H9 (cell line): ENCODE measurements at regions not wholly inside any gene's neighbourhood (a gene's known extent, or its start where the extent isn't known, plus 50 kb on each side); places are given as distances from the start of the nearest gene placed in this dataset.

Source experiments
- DNase-seq: peaks from one replicate; pipeline ENCODE4 v3.0.0-alpha.2; 2017
- H2AFZ ChIP-seq: one replicate; pipeline ENCODE4 v1.6.1; 2013; ENCODE audit warnings: mild to moderate bottlenecking, low read length, control low read depth, moderate library complexity
- H2AK5ac ChIP-seq: 2 replicates; pipeline ENCODE4 v1.6.1; 2013; ENCODE audit warnings: low read length, control low read depth, mixed read lengths; ENCODE audit not compliant: insufficient read length
- H2BK120ac ChIP-seq: one replicate; pipeline ENCODE4 v1.6.1; 2013; ENCODE audit warnings: low read depth, mild to moderate bottlenecking, low read length, control low read depth, inconsistent platforms; ENCODE audit not compliant: poor library complexity, severe bottlenecking
- H2BK12ac ChIP-seq: 2 replicates; pipeline ENCODE4 v1.6.1; 2013; ENCODE audit warnings: low read length, control low read depth, mixed read lengths, low read depth; ENCODE audit not compliant: insufficient read length
- H2BK15ac ChIP-seq: 2 replicates; pipeline ENCODE4 v1.6.1; 2013; ENCODE audit warnings: low read depth, low read length, control low read depth
- H2BK20ac ChIP-seq: one replicate; pipeline ENCODE4 v1.6.1; 2013; ENCODE audit warnings: low read depth, mild to moderate bottlenecking, low read length, control low read depth, inconsistent platforms; ENCODE audit not compliant: poor library complexity, severe bottlenecking
- H2BK5ac ChIP-seq: 2 replicates; pipeline ENCODE4 v1.6.1; 2013; ENCODE audit warnings: low read length, control low read depth, mixed read lengths; ENCODE audit not compliant: insufficient read length
- H3K14ac ChIP-seq: 2 replicates; pipeline ENCODE4 v1.6.1; 2013; ENCODE audit warnings: low read length, control low read depth; ENCODE audit not compliant: insufficient read depth
- H3K18ac ChIP-seq: 2 replicates; pipeline ENCODE4 v1.6.1; 2013; ENCODE audit warnings: low read depth, mild to moderate bottlenecking, mixed read lengths, low read length, control low read depth; ENCODE audit not compliant: insufficient read length
- H3K23ac ChIP-seq: 2 replicates; pipeline ENCODE4 v1.6.1; 2013; ENCODE audit warnings: low read length, control low read depth, mixed read lengths, low read depth; ENCODE audit not compliant: insufficient read length
- H3K23me2 ChIP-seq: 2 replicates; pipeline ENCODE4 v1.6.1; 2013; ENCODE audit warnings: low read depth, mild to moderate bottlenecking, mixed read lengths, low read length, control low read depth; ENCODE audit not compliant: insufficient read length, poor library complexity, severe bottlenecking
- H3K27ac ChIP-seq: 2 replicates; pipeline ENCODE4 v1.5.1; 2013; ENCODE audit warnings: low read length, control low read depth, mixed read lengths, low read depth; ENCODE audit not compliant: insufficient read length
- H3K27me3 ChIP-seq: 2 replicates; pipeline ENCODE4 v1.6.1; 2013; ENCODE audit warnings: low read length, control low read depth, inconsistent platforms; ENCODE audit not compliant: insufficient read depth
- H3K4ac ChIP-seq: 2 replicates; pipeline ENCODE4 v1.6.1; 2013; ENCODE audit warnings: low read depth, mild to moderate bottlenecking, control low read depth, inconsistent platforms, low read length, moderate library complexity
- H3K4me1 ChIP-seq: 2 replicates; pipeline ENCODE4 v1.6.1; 2013; ENCODE audit warnings: low read length, control low read depth, inconsistent platforms; ENCODE audit not compliant: insufficient read depth
- H3K4me2 ChIP-seq: 2 replicates; pipeline ENCODE4 v1.6.1; 2013; ENCODE audit warnings: low read length, control low read depth, mixed read lengths; ENCODE audit not compliant: insufficient read length, insufficient read depth
- H3K56ac ChIP-seq: 2 replicates; pipeline ENCODE4 v1.6.1; 2013; ENCODE audit warnings: low read depth, mild to moderate bottlenecking, mixed read lengths, low read length, control low read depth; ENCODE audit not compliant: insufficient read length
- H3K79me1 ChIP-seq: 2 replicates; pipeline ENCODE4 v1.6.1; 2013; ENCODE audit warnings: low read depth, mild to moderate bottlenecking, moderate library complexity, low read length, control low read depth, inconsistent platforms; ENCODE audit not compliant: insufficient read depth, poor library complexity, severe bottlenecking
- H3K79me2 ChIP-seq: 2 replicates; pipeline ENCODE4 v1.6.1; 2013; ENCODE audit warnings: low read length, control low read depth, inconsistent platforms; ENCODE audit not compliant: insufficient read depth
- H3K9ac ChIP-seq: 2 replicates; pipeline ENCODE4 v1.6.1; 2013; ENCODE audit warnings: low read length, control low read depth, mixed read lengths; ENCODE audit not compliant: insufficient read length; ENCODE audit errors: extremely low read depth
- H3K9me3 ChIP-seq: one replicate; pipeline ENCODE4 v1.6.1; 2013; ENCODE audit warnings: low read depth, low read length, inconsistent platforms; ENCODE audit not compliant: control insufficient read depth
- H3T11ph ChIP-seq: one replicate; pipeline ENCODE4 v1.6.1; 2013; ENCODE audit warnings: mild to moderate bottlenecking, low read length, control low read depth, inconsistent platforms
- H4K20me1 ChIP-seq: one replicate; pipeline ENCODE4 v1.6.1; 2013; ENCODE audit not compliant: control insufficient read depth, insufficient read length, insufficient read depth
- H4K5ac ChIP-seq: 2 replicates; pipeline ENCODE4 v1.6.1; 2013; ENCODE audit warnings: low read depth, mild to moderate bottlenecking, mixed read lengths, low read length, control low read depth; ENCODE audit not compliant: insufficient read length
- H4K8ac ChIP-seq: replicated peaks from 2 replicates; pipeline ENCODE4 v1.6.1; 2013; ENCODE audit warnings: low read length, control low read depth, mixed read lengths, low read depth; ENCODE audit not compliant: insufficient read length
- H4K91ac ChIP-seq: 2 replicates; pipeline ENCODE4 v1.6.1; 2013; ENCODE audit warnings: low read depth, mild to moderate bottlenecking, moderate library complexity, mixed read lengths, low read length, control low read depth; ENCODE audit not compliant: insufficient read length
- H3K27ac Mint-ChIP-seq, 3 experiments: 2 replicates in 2 of 3; 3 replicates in 1 of 3; pipeline ENCODE4 v1.8.0; 2020 to 2021; ENCODE audit warnings: mixed read lengths in 3 of 3, mild to moderate bottlenecking in 1 of 3, moderate library complexity in 1 of 3
- H3K27me3 Mint-ChIP-seq: 2 replicates; pipeline ENCODE4 v1.8.0; 2021; ENCODE audit warnings: low read depth, mild to moderate bottlenecking, moderate library complexity, mixed read lengths
- H3K36me3 Mint-ChIP-seq, 3 experiments: 2 replicates in 2 of 3; 3 replicates in 1 of 3; pipeline ENCODE4 v1.8.0; 2020 to 2021; ENCODE audit warnings: low read depth in 3 of 3, mixed read lengths in 3 of 3; ENCODE audit not compliant: insufficient read depth in 1 of 3
- H3K4me1 Mint-ChIP-seq, 2 experiments: 2 replicates each; pipeline ENCODE4 v1.8.0; 2020; ENCODE audit warnings: mixed read lengths in 2 of 2
- H3K4me3 Mint-ChIP-seq, 2 experiments: 2 replicates in 1 of 2; 3 replicates in 1 of 2; pipeline ENCODE4 v1.8.0; 2020 to 2021; ENCODE audit warnings: mild to moderate bottlenecking in 2 of 2, mixed read lengths in 2 of 2, moderate library complexity in 1 of 2
- H3K9me3 Mint-ChIP-seq, 2 experiments: 2 replicates in 1 of 2; 3 replicates in 1 of 2; pipeline ENCODE4 v1.8.0; 2020; ENCODE audit warnings: mild to moderate bottlenecking in 2 of 2, mixed read lengths in 2 of 2, moderate library complexity in 1 of 2
- CTCF ChIP-seq: fragments of 200-600 bp; sonication (generic); conservative IDR thresholded peaks from 3 replicates; pipeline ENCODE4 v1.8.0; 2021; ENCODE audit warnings: antibody characterized with exemption, mild to moderate bottlenecking
- WGBS: extraction: QIAGEN DNeasy Blood & Tissue Kit; methylation state at CpG from one replicate; pipeline ENCODE4 v1.1.7; 2013; ENCODE audit warnings: missing lambda C conversion rate, low lambda C conversion rate, mixed read lengths; ENCODE audit not compliant: insufficient read length; ENCODE audit errors: extremely low coverage; 5-methylcytosine and 5-hydroxymethylcytosine counted together

DNA sequence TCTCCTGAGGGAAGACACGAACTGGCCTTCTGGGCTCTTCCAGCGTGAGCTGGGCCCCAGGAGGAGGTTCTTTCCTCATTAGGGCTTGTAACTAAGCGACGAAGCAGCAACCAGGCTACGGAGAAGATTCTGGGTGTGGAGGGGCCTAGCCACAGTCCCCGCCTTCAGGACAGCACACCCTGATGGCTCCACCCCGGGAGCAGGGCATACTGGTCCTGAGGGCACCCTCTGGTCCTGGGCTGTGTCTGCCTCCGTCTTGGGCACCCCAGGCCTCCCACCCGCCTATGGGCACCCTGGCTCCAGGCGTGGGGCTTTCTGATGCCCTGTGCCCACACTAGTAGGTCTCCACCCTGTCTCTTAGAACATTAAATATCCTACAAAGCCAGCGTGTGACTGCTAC is 136.4 kb downstream of the OLFM1 start:
- no CpG with 5 or more reads among the region's 11 CpGs for WGBS
- H3K9me3 ChIP-seq: no peaks in the 10 kb centered on the region
- peak overlapping the region; percentile 27 for H3K18ac ChIP-seq
- H2BK120ac ChIP-seq: no peak overlapping the region
- Mint-ChIP-seq H3K36me3 (no peaks in the 10 kb centered on the region), H3K4me1 (peaks cover 24 to 32% of the 10 kb centered on the region in 2 experiments), H3K9me3 (no peaks in the 10 kb centered on the region; a peak in 1 of 5 replicates), H3K27me3 (peaks cover 1% of the 10 kb centered on the region; the same call in 1 of the 2 replicates), H3K27ac (no peak overlapping the region), H3K4me3 (no peak overlapping the region)
- no peak overlapping the region; the same call in 1 of the 2 replicates for H3K14ac ChIP-seq
- no peak overlapping the region for H3T11ph ChIP-seq
- H3K23ac ChIP-seq: no peak overlapping the region
- no peak overlapping the region for H3K27ac ChIP-seq
- H3K79me2 ChIP-seq: no peaks in the 10 kb centered on the region
- no peak overlapping the region for H2BK15ac ChIP-seq
- H2BK5ac ChIP-seq: no peak overlapping the region
- H4K8ac ChIP-seq: no peak overlapping the region
- H2BK12ac ChIP-seq: no peak overlapping the region
- H4K20me1 ChIP-seq: no peaks in the 10 kb centered on the region
- no peaks in the 10 kb centered on the region for H3K23me2 ChIP-seq
- H3K56ac ChIP-seq: no peak overlapping the region
- no peak overlapping the region for H3K4ac ChIP-seq
- no peak for TF ChIP-seq CTCF
- no peak overlapping the region for H4K91ac ChIP-seq
- H3K4me2 ChIP-seq: no peak overlapping the region
- H2AFZ ChIP-seq: no peak overlapping the region
- no peak overlapping the region for H3K9ac ChIP-seq
- H2BK20ac ChIP-seq: no peak overlapping the region
- no peak overlapping the region for H2AK5ac ChIP-seq
- no peaks in the 10 kb centered on the region for H3K4me1 ChIP-seq
- no peak overlapping the region for H4K5ac ChIP-seq
- H3K79me1 ChIP-seq: no peaks in the 10 kb centered on the region
- no peaks in the 10 kb centered on the region for H3K27me3 ChIP-seq
- DNase-seq: no peak
